Neutrophil (primary cell): ENCODE measurements at regions not wholly inside any gene's neighbourhood (a gene's known extent, or its start where the extent isn't known, plus 50 kb on each side); places are given as distances from the start of the nearest gene placed in this dataset.

ENCODE experiments used
- H3K27ac ChIP-seq: fragments of 200-600 bp; sonication (generic); 2 replicates; pipeline ENCODE4 v1.5.1; 2016; ENCODE audit warnings: mild to moderate bottlenecking, moderate library complexity
- H3K27me3 ChIP-seq: fragments of 200-600 bp; sonication (generic); 2 replicates; pipeline ENCODE4 v1.6.0; 2016; ENCODE audit warnings: mild to moderate bottlenecking
- H3K36me3 ChIP-seq: fragments of 200-600 bp; sonication (generic); 2 replicates; pipeline ENCODE4 v1.5.1; 2017
- H3K4me1 ChIP-seq, 2 experiments: fragments of 200-600 bp in 1 of 2; sonication (generic) in 1 of 2; 1 replicate in 1 of 2; 2 replicates in 1 of 2; pipeline versions ENCODE4 v1.5.1 to v1.6.1; 2013 to 2016; ENCODE audit warnings: low read depth in 1 of 2, low read length in 1 of 2, mild to moderate bottlenecking in 1 of 2, moderate library complexity in 1 of 2; ENCODE audit not compliant: control insufficient read depth in 1 of 2, insufficient read depth in 1 of 2
- H3K4me3 ChIP-seq, 2 experiments: fragments of 200-600 bp in 1 of 2; sonication (generic) in 1 of 2; 1 replicate in 1 of 2; 2 replicates in 1 of 2; pipeline ENCODE4 v1.5.1; 2013 to 2016; ENCODE audit warnings: low read depth in 1 of 2, low read length in 1 of 2, mild to moderate bottlenecking in 1 of 2, moderate library complexity in 1 of 2
- H3K9me3 ChIP-seq: fragments of 200-600 bp; sonication (generic); 2 replicates; pipeline ENCODE4 v1.5.1; 2016
- CTCF ChIP-seq: fragments of 200-600 bp; sonication (generic); IDR thresholded peaks from 2 replicates; pipeline ENCODE4 v1.5.1; 2016; ENCODE audit warnings: antibody characterized with exemption

- H3K9me3 ChIP-seq, result no peaks in the 10 kb centered on the region
These were observed 366.9 kb upstream of the HNRNPA3 start for GRCh38 chr2:176845718-176846117.

GRCh38 chr2:176847575-176847974 is 365.0 kb upstream of the HNRNPA3 start:
- Histone ChIP-seq H3K27ac (no peak overlapping the region), H3K27me3 (no peaks in the 10 kb centered on the region), H3K4me1 (no peaks in the 10 kb centered on the region), H3K9me3 (no peaks in the 10 kb centered on the region), H3K36me3 (no peaks in the 10 kb centered on the region), H3K4me3 (no peak overlapping the region)
- TF ChIP-seq CTCF, result no peak

More at GRCh38 chr2:176845718-176846117, 366.9 kb upstream of the HNRNPA3 start:
- no peak overlapping the region for H3K27ac ChIP-seq
- no peaks in the 10 kb centered on the region for H3K36me3 ChIP-seq
- no peak for TF ChIP-seq CTCF
- H3K4me3 ChIP-seq, result no peak overlapping the region
- H3K4me1 ChIP-seq, result no peaks in the 10 kb centered on the region
- H3K27me3 ChIP-seq, result no peaks in the 10 kb centered on the region

GRCh38 chr2:176848844-176849243 is 363.8 kb upstream of the HNRNPA3 start:
- H3K27me3 ChIP-seq, result no peaks in the 10 kb centered on the region
- TF ChIP-seq CTCF, result no peak
- H3K4me3 ChIP-seq, result no peak overlapping the region
- H3K27ac ChIP-seq, result no peak overlapping the region
- no peaks in the 10 kb centered on the region for H3K36me3 ChIP-seq
- H3K4me1 ChIP-seq, result no peaks in the 10 kb centered on the region
- H3K9me3 ChIP-seq, result no peaks in the 10 kb centered on the region

- Histone ChIP-seq H3K27me3 (no peaks in the 10 kb centered on the region), H3K4me1 (no peaks in the 10 kb centered on the region), H3K9me3 (no peaks in the 10 kb centered on the region), H3K27ac (no peak overlapping the region), H3K36me3 (no peaks in the 10 kb centered on the region), H3K4me3 (no peak overlapping the region)
- no peak for TF ChIP-seq CTCF
These were observed 361.2 kb upstream of the HNRNPA3 start for GRCh38 chr2:176851200-176851888.

DNA sequence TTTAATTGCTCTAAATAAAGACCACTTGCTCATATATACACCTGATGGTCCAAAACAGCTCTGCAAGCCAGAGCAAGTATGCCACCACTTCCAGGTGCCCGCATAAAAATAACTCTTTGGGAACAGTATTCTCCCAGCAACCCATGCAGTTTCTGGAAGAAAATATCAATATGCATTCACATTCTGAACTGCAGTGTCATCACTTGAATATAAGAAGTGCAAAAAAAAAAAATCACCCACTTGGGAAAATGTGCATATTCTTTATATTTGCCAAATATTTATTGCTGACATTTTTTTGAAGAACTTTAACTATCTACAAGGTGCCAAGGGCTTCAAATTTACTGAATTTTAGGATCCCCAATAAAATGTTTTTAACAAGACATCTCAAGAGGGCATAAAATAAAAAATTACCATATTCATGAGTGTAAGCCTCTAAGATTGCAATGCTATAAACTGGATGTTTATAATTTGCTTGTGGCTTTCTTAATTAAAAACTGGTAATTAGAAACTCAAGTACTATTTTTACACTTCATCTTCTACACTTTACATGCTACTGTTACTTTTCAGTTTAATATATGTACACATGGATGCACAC is 360.6 kb upstream of the HNRNPA3 start:
- no peaks in the 10 kb centered on the region for H3K4me1 ChIP-seq
- no peaks in the 10 kb centered on the region for H3K27me3 ChIP-seq
- TF ChIP-seq CTCF, result no peak

More for the DNA sequence above, 360.6 kb upstream of the HNRNPA3 start:
- Histone ChIP-seq H3K36me3 (no peaks in the 10 kb centered on the region), H3K27ac (no peak overlapping the region), H3K4me3 (no peak overlapping the region), H3K9me3 (no peaks in the 10 kb centered on the region)
